Medulla oblongata (tissue), 1 donor: ENCODE measurements at regions not wholly inside any gene's neighbourhood (a gene's known extent, or its start where the extent isn't known, plus 50 kb on each side); places are given as distances from the start of the nearest gene placed in this dataset.
"Not testable (repeated sequence)": the region's sequence is repeated elsewhere in the genome, so short reads cannot be mapped to it uniquely, and the experiment has no call there.

ENCODE experiments used
- DNase-seq: peaks from one replicate; pipeline ENCODE4 v3.0.0-alpha.2; 2015; ENCODE audit errors: extremely low spot score

- not testable (repeated sequence) for DNase-seq
Measured at GRCh38 chr4:138622362-138622761, 380.2 kb upstream of the SLC7A11 start.

GRCh38 chr4:138616775-138617174, 374.6 kb upstream of the SLC7A11 start:
- no peak for DNase-seq

- DNase-seq = no peak
Measured at GRCh38 chr4:138614398-138615142, 372.4 kb upstream of the SLC7A11 start.

GRCh38 chr4:138612428-138612827, 370.3 kb upstream of the SLC7A11 start:
- no peak for DNase-seq

- DNase-seq = no peak
Measured at GRCh38 chr4:138611721-138612120, 369.6 kb upstream of the SLC7A11 start.

GRCh38 chr4:138611017-138611416, 368.9 kb upstream of the SLC7A11 start:
- no peak for DNase-seq

- DNase-seq = no peak
Measured at GRCh38 chr4:138609943-138610350, 367.8 kb upstream of the SLC7A11 start.

GRCh38 chr4:138604556-138604955, 362.4 kb upstream of the SLC7A11 start:
- no peak for DNase-seq

GRCh38 chr4:138602664-138603063, 360.5 kb upstream of the SLC7A11 start:
- no peak for DNase-seq

GRCh38 chr4:138599965-138600364, 357.8 kb upstream of the SLC7A11 start:
- no peak for DNase-seq

- no peak for DNase-seq
Measured at GRCh38 chr4:138598226-138598625, 356.1 kb upstream of the SLC7A11 start.

- DNase-seq = no peak
Measured at GRCh38 chr4:138596896-138597295, 354.7 kb upstream of the SLC7A11 start.

GRCh38 chr4:138595731-138596460, 353.7 kb upstream of the SLC7A11 start:
- peak; percentile 14 for DNase-seq

- no peak for DNase-seq
Measured at GRCh38 chr4:138595171-138595570, 353.0 kb upstream of the SLC7A11 start.

GRCh38 chr4:138592796-138593195, 350.6 kb upstream of the SLC7A11 start:
- no peak for DNase-seq

- no peak for DNase-seq
Measured at GRCh38 chr4:138591808-138592207, 349.7 kb upstream of the SLC7A11 start.

- DNase-seq = no peak
Measured at GRCh38 chr4:138588501-138588900, 346.4 kb upstream of the SLC7A11 start.

GRCh38 chr4:138579146-138579545, 337.0 kb upstream of the SLC7A11 start:
- DNase-seq = no peak

- not testable (repeated sequence) for DNase-seq
Measured at GRCh38 chr4:138577826-138578225, 335.7 kb upstream of the SLC7A11 start.

GRCh38 chr4:138577145-138577544, 335.0 kb upstream of the SLC7A11 start:
- no peak for DNase-seq

GRCh38 chr4:138576684-138577083, 334.5 kb upstream of the SLC7A11 start:
- no peak for DNase-seq

GRCh38 chr4:138573246-138573645, 331.1 kb upstream of the SLC7A11 start:
- no peak for DNase-seq

GRCh38 chr4:138572007-138572406, 329.9 kb upstream of the SLC7A11 start:
- no peak for DNase-seq
